ENCODE measurements at regions not wholly inside any gene's neighbourhood (a gene's known extent, or its start where the extent isn't known, plus 50 kb on each side); places are given as distances from the start of the nearest gene placed in this dataset.

DNA sequence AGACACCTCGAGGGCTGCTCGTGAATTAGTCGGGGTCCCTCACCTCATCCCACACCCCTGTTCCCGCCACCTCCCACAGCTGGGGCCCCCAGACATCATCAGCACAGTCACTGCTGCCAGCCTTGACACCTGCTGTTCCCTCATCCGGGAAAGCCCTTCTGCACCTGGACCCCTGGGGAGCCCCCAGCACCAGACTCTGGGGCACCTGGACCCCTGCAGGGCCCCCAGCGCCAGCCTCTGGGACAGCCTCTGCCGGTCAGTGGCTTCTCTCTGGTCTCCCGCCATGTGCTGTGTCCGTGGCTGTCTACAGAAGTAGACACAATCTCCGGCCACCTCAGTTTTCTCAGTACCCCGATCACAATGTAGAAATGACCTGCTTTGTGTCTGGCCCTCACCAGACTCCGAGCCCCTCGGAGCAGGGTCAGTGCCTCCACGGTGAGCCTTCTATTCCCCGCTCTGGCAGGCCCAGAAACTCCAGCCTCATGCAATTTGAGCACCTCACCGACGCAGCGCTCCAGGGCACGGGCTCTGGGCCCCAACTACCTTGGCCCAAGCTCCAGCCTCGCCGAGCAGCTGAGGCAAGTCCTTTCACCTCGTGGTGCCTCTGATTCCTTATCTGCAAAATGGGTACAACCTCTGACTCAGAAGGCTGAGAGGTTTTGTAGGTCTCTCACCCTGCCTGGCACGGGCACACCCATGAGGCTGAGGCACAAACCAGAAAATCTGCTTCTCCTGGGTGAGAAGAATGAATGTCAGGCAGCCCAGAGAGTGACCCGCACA lies 84.7 kb downstream of the RIPK4 start:
- TF ChIP-seq POLR2A (IDR thresholded peaks at IDR 0.05) = no peak
- TF ChIP-seq, protein P1, sequence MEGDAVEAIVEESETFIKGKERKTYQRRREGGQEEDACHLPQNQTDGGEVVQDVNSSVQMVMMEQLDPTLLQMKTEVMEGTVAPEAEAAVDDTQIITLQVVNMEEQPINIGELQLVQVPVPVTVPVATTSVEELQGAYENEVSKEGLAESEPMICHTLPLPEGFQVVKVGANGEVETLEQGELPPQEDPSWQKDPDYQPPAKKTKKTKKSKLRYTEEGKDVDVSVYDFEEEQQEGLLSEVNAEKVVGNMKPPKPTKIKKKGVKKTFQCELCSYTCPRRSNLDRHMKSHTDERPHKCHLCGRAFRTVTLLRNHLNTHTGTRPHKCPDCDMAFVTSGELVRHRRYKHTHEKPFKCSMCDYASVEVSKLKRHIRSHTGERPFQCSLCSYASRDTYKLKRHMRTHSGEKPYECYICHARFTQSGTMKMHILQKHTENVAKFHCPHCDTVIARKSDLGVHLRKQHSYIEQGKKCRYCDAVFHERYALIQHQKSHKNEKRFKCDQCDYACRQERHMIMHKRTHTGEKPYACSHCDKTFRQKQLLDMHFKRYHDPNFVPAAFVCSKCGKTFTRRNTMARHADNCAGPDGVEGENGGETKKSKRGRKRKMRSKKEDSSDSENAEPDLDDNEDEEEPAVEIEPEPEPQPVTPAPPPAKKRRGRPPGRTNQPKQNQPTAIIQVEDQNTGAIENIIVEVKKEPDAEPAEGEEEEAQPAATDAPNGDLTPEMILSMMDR (IDR thresholded peaks at IDR 0.05) = no peak
